ENCODE measurements at regions not wholly inside any gene's neighbourhood (a gene's known extent, or its start where the extent isn't known, plus 50 kb on each side); places are given as distances from the start of the nearest gene placed in this dataset.

DNA sequence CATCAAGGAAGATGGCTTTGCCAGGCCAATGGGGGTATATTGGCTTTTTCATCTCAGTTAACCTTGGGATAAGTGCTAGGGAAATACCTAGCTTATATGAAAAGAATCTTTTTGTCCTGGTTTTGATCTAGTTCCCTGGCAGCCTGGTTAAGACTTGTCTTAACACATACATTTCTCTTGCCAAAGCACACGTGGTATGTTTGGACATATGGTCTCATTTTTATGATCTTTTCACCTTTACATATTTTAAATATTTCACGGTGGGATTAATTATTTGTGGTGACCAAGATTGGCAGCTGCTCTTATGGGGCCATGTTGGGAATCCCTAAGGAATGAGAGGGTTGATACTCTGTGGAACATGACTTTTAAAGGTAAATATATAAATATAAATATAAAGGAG lies 312.5 kb downstream of the NPR3 start:
- no peak for DNase-seq (ENCODE audit: extremely low spot score)
- ChIA-PET CTCF (no interaction called here), POLR2A (no interaction called here)
- TF ChIP-seq, protein P1, sequence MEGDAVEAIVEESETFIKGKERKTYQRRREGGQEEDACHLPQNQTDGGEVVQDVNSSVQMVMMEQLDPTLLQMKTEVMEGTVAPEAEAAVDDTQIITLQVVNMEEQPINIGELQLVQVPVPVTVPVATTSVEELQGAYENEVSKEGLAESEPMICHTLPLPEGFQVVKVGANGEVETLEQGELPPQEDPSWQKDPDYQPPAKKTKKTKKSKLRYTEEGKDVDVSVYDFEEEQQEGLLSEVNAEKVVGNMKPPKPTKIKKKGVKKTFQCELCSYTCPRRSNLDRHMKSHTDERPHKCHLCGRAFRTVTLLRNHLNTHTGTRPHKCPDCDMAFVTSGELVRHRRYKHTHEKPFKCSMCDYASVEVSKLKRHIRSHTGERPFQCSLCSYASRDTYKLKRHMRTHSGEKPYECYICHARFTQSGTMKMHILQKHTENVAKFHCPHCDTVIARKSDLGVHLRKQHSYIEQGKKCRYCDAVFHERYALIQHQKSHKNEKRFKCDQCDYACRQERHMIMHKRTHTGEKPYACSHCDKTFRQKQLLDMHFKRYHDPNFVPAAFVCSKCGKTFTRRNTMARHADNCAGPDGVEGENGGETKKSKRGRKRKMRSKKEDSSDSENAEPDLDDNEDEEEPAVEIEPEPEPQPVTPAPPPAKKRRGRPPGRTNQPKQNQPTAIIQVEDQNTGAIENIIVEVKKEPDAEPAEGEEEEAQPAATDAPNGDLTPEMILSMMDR (IDR thresholded peaks at IDR 0.05; ENCODE audit: control extremely low read depth, extremely low read depth, low read depth, missing control alignments): no peak

DNA sequence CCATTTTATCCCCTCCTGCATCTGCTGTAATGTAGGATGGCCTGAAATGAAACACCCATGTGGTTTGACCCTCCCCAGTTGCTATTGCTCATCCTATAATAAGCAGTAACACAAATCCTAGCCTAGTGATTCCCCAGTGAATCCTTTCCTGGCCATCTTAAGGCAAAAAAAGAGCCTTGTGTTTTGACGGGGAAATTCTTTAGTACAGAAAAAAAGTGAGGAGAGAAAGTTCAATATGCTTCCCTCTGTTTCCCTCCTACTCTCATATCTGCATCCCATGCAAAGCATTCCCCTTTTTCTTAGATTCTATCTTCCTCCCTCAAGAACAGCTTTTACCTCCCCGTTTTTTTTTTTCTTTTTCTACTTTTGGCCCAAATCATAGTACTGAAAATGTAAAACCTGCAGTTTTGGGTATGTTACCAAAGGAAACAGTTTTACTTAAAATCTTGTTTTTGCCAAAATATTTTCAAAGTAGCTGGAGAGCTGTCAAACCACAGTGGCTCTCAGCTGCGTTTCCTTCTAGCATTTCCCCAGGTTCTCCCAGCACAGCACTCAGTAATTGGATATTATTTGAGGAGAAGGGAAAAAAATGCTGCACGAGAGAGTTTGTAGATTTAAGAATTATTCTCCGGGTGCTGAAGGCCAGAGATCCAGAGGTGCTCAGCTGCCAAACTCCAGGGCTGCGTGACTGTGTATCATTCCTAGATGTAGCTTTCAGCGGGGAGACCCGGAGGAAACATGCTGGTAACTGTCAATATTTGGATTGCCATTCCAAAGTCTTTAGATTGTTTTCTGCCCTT lies 321.4 kb downstream of the NPR3 start:
- CTCF ChIA-PET: interaction anchor here (1.1 to 1.4 kb wide), 2 partner anchors 25 to 27 kb away, joined by 3 read pairs; no protein-coding TSS in a partner anchor
- no peak for DNase-seq (ENCODE audit: extremely low spot score)
- POLR2A ChIA-PET: no interaction called here
- TF ChIP-seq, protein P1 (IDR thresholded peaks at IDR 0.05; ENCODE audit: control extremely low read depth, extremely low read depth, low read depth, missing control alignments): no peak

DNA sequence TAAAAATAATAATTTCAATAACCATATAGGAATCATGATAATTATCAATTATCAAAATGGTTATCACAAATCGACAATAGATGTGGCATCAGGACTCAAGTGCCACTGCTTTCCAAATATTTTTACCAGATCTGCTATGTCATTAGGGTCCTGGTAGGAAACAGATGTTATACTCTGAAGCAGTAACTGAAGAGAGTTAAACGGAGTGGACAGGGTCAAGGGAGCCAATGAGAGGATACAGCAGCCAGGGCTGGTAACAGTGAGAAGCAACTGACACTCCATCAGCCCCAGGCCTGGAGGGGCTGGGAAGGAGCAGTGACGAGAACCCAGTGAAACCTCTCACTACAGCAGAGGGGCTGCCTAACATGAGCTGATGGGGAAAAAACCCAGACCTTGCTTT lies 322.4 kb downstream of the NPR3 start:
- ChIA-PET CTCF (no interaction called here), POLR2A (no interaction called here)
- DNase-seq (ENCODE audit: extremely low spot score): no peak
- TF ChIP-seq, protein P1 (IDR thresholded peaks at IDR 0.05; ENCODE audit: control extremely low read depth, extremely low read depth, low read depth, missing control alignments): no peak

DNA sequence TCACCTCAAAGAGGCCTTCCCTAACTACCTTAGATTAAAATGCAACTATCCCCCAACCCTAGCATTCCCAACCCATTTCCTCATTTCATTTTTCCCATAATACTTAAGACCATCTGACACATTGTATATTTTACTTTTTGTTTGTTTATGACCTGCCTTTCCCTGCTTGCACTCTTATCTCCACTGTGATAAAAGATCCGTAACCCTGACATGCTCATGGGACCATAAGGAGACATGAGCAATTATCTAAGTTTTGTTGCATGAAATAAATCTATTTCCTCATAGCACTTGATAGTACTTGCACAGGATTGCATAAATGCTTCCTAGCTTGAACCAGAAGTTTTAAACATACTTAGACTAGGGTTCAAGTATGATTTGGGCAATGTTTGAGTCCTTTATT lies 323.7 kb downstream of the NPR3 start:
- TF ChIP-seq, protein P1 (IDR thresholded peaks at IDR 0.05; ENCODE audit: control extremely low read depth, extremely low read depth, low read depth, missing control alignments): no peak
- POLR2A ChIA-PET: no interaction called here
- no peak for DNase-seq (ENCODE audit: extremely low spot score)
- CTCF ChIA-PET: no interaction called here

DNA sequence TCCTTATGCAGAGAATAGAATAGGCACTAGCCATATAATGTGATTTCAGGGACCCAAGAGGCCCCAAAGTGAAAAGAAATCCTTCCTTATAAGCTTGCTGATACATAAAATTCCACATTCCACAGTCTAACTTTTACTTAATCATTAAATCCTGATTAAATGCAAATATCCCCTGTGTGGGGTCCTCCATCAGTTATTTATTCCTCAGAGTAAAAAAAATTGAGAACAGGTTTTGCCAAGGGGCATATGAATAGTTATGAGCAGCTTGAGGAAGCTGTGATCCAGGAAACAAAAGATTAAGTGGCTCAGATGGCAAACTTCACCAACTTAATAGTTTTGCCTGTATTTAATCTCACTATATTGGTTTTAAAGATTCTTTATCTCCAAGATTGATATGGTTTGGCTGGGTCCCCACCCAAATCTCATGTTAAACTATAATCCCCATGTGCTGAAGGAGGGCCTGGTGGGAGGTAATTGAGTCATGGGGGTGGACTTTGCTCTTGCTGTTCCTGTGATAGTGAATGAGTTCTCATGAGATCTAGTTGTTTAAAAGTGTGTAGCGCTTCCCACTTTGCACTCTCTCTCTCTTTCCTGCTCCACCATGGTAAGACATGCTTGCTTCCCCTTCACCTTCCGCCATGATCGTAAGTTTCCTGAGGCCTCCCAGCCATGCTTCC lies 324.9 kb downstream of the NPR3 start:
- DNase-seq (ENCODE audit: extremely low spot score): no peak
- POLR2A ChIA-PET: no interaction called here
- CTCF ChIA-PET: no interaction called here
- TF ChIP-seq, protein P1 (IDR thresholded peaks at IDR 0.05; ENCODE audit: control extremely low read depth, extremely low read depth, low read depth, missing control alignments): no peak

DNA sequence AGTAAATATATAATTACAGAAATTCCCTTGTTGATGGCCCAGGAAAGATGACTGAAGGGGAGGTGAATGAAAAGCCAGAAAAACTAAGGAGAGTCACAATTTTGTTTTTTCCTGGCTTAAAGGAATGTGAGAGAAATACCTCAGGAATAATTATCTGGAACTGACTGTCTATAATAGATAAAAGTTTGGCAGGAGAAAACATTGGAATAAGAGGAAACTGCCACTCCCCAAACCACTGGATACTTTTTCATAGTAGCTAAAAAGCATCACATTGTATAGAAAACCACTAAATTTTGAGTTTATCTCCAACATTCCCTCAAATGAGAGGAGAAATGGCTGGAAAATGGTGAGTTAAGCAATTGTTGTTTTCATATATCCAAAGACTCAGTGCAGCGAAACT lies 326.0 kb downstream of the NPR3 start:
- ChIA-PET CTCF (no interaction called here), POLR2A (no interaction called here)
- DNase-seq (ENCODE audit: extremely low spot score): no peak
- TF ChIP-seq, protein P1 (IDR thresholded peaks at IDR 0.05; ENCODE audit: control extremely low read depth, extremely low read depth, low read depth, missing control alignments): no peak

Measured in GM10248 (cell line).